ENCODE measurements at regions not wholly inside any gene's neighbourhood (a gene's known extent, or its start where the extent isn't known, plus 50 kb on each side); places are given as distances from the start of the nearest gene placed in this dataset.

- TF ChIP-seq EZH2 (IDR thresholded peaks at IDR 0.05) = no peak
- TF ChIP-seq FOXP2 (optimal IDR thresholded peaks at IDR 0.05; ENCODE audit: control extremely low read depth, extremely low read length, insufficient read depth) = no peak
These were observed 233.9 kb upstream of the NEGR1 start for GRCh38 chr1:72516264-72516663.
